ENCODE measurements at regions not wholly inside any gene's neighbourhood (a gene's known extent, or its start where the extent isn't known, plus 50 kb on each side); places are given as distances from the start of the nearest gene placed in this dataset.

DNA sequence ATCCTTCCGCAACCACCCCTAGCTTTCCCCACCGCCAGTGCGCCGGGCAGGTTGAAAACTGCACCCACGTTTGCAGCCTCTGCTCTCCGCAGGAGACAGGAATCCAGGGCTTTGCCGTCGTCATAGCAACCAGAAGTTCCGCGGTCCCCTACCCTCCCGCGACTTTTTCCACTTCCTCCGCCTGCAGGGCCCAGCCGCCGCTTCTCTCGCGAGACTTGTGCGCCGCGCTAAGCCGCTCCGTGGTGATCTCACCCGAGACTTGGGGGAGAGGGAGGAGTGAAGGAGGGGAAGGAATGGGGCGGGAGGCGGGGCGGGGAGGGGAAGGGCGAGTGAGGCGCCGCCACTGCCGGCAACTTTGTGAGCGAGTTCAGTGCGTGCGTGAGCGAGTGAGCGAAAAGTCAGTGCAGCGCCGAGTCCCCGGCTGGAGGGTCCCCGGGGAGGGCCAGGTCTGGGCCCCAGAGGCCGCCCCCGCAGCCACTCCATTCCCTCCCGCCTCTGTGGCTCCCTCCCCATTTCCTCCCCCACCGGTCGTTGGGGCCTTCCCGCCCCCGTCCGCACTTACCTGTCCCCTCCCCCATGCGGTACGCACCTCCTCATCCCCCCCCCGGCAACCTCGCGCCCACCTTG is 413.0 kb downstream of the PCNX1 start, which contains the start of gene SIPA1L1:
Gene SIPA1L1, plus strand, starts transcription at position 370 of the 627 bp plus-strand sequence.
- TF ChIP-seq, protein P1, sequence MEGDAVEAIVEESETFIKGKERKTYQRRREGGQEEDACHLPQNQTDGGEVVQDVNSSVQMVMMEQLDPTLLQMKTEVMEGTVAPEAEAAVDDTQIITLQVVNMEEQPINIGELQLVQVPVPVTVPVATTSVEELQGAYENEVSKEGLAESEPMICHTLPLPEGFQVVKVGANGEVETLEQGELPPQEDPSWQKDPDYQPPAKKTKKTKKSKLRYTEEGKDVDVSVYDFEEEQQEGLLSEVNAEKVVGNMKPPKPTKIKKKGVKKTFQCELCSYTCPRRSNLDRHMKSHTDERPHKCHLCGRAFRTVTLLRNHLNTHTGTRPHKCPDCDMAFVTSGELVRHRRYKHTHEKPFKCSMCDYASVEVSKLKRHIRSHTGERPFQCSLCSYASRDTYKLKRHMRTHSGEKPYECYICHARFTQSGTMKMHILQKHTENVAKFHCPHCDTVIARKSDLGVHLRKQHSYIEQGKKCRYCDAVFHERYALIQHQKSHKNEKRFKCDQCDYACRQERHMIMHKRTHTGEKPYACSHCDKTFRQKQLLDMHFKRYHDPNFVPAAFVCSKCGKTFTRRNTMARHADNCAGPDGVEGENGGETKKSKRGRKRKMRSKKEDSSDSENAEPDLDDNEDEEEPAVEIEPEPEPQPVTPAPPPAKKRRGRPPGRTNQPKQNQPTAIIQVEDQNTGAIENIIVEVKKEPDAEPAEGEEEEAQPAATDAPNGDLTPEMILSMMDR (IDR thresholded peaks at IDR 0.05): no peak; the same call in none of the 2 replicates
- peak; percentile 99 for DNase-seq
- H3K36me3 Mint-ChIP-seq (ENCODE audit: low read depth): peaks cover 21% of the 10 kb centered on the region
- H3K4me1 Mint-ChIP-seq (ENCODE audit: low read depth): peaks cover 49% of the 10 kb centered on the region
- H3K27ac Mint-ChIP-seq: peak within 1 kb of the TSS; percentile 93
- no peaks in the 10 kb centered on the region; the same call in 1 of the 2 replicates for H3K27me3 Mint-ChIP-seq (ENCODE audit: insufficient read depth)
- no peaks in the 10 kb centered on the region for H3K9me3 Mint-ChIP-seq
- H3K4me3 Mint-ChIP-seq: peak within 1 kb of the TSS; percentile 96

DNA sequence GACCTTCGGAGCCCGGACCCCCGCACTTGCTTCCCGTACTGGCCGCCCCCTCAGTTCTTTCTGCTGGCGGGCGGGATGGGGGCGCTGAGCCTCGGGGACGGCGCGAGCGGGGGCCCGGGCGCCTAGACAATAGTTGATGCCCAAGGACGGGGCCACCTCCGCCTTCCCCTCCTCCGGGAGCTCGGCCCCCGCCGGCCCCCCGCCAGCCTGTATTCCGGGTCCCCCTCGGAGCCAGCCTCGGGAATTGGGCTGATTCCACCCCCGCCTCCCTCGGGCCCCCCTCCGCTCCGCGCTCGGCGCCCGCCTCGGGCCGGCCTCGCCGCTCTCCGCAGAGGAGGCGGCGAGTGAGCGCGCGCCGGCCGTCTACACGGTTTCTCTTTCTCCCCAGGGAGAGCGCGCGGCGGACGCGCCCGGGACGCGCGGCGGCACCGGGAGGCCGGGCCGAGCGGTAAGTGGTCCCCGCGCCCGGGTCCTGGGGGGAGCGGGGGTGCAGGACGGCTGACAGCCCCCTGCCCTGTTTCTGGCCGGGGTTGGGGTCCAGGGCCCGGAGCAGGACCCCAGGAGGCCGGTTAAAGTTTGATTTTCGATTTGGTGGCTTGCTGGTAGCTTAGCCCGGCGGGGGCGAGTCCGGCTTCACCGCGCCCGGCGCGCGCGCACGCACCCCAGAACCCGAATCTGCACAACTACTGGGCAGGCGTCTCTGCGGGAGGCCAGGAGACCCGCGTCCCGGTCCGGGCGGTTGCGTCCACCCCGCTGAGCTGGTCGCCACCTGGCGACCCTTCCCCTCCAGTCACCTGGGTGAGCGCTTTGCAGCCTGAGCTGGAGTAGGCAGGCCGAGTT is 413.7 kb downstream of the PCNX1 start:
- Mint-ChIP-seq H3K9me3 (no peaks in the 10 kb centered on the region), H3K27me3 (ENCODE audit: insufficient read depth) (no peaks in the 10 kb centered on the region; the same call in 1 of the 2 replicates), H3K27ac (peak overlapping the region; percentile 93), H3K4me1 (ENCODE audit: low read depth) (peaks cover 56% of the 10 kb centered on the region), H3K36me3 (ENCODE audit: low read depth) (peaks cover 26% of the 10 kb centered on the region), H3K4me3 (peak overlapping the region; percentile 96)
- peak; percentile 29 for DNase-seq
- TF ChIP-seq, protein P1 (IDR thresholded peaks at IDR 0.05): peak; percentile 17; the same call in 1 of the 2 replicates

DNA sequence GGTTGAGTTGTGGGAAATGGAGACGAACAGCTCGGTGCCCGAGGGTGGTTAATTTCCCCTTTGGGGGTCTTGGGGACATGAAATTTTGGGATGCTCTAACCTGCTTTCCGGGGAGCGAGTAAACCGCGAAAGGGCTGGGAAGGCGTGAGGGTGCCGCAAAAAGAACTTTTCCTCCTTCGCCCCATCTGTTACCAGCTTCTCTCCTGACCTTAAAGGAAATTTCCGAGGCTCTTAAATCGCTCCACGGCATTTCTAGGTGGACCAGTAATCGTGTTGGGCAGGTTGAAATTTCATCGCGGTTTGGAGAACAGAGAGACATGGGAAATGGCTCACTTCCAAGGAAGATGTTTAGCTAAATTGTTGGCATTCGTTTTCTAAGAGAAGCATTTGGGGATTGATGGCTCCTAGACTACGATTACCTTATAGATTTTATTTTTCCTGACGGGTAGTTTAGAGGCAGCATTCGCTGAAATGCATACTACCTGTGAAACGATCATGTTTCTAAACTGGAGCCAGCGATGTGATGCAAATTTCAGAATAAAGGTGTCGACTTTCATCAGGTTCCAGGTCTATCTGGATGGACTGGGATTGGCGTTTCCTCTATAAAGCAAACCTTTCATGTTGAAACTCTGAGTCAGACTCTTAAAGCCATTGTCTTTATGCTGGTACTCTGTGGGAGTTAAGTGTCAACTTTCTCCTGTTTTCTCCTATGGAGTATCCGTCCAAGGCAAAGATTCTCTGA is 414.5 kb downstream of the PCNX1 start:
- Mint-ChIP-seq H3K27me3 (ENCODE audit: insufficient read depth) (no peaks in the 10 kb centered on the region), H3K36me3 (ENCODE audit: low read depth) (peaks cover 26% of the 10 kb centered on the region), H3K27ac (peak overlapping the region; percentile 93), H3K9me3 (no peaks in the 10 kb centered on the region), H3K4me3 (peak overlapping the region; percentile 96), H3K4me1 (ENCODE audit: low read depth) (peaks cover 57% of the 10 kb centered on the region)
- TF ChIP-seq, protein P1 (IDR thresholded peaks at IDR 0.05): no peak
- DNase-seq: peak; percentile 55

DNA sequence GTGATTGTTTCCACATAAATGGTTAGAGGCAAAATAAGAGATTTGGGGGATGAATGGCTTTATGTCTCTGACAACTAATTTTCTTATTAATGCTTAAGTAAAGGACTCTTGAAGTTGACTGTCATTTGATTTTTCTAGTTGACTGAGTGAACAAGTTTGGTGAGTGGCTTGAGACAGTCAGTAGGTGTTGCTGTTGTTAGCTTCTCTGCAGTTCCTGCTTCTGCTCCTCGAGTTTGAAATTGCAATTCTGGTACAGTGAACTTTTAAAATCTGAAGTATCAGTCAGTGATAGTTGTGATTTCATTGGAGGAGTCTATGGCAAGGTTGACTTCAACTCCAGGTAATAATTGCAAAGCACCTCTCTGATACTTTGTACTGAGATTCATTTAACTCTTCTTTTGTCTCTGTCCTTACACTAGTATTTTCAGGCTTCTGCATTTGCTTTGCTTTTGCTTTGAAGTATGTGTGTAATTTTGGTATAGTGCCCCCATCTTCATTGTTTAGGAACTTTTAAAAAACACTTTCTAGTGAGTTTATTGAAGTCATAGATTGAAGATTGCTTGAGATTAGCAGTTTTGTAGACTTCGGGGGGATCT is 415.5 kb downstream of the PCNX1 start:
- DNase-seq: peak; percentile 62
- H3K27ac Mint-ChIP-seq: peak overlapping the region; percentile 37
- no peaks in the 10 kb centered on the region for H3K9me3 Mint-ChIP-seq
- peaks cover 55% of the 10 kb centered on the region for H3K4me1 Mint-ChIP-seq (ENCODE audit: low read depth)
- peaks cover 26% of the 10 kb centered on the region for H3K36me3 Mint-ChIP-seq (ENCODE audit: low read depth)
- H3K4me3 Mint-ChIP-seq: peak overlapping the region; percentile 96
- H3K27me3 Mint-ChIP-seq (ENCODE audit: insufficient read depth): no peaks in the 10 kb centered on the region
- TF ChIP-seq, protein P1 (IDR thresholded peaks at IDR 0.05): peak; percentile 71

DNA sequence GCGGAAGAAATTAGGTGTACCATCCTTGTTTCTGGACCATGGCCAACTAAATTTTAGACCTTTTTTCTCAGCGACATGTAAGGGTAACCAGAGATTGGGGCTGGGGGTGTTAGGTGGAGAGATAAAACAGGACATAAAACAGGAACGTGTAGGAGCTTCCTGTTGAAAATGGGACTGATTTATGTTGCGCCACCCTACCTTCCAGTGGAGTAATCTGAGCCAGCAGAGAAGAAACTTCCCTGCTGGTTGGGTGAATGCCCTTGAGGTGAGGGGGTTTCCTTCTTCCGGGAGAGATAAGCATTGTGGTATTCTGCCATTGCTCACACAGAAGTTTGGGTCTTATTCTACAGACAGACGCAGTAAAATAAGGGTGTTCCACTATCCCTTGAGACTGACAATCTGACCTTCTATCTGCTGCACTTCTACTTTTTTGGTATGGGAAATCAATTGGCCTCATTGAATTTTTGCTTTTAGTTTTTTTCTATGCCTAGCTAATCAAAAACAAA is 417.6 kb downstream of the PCNX1 start:
- no peak for DNase-seq
- Mint-ChIP-seq H3K4me1 (ENCODE audit: low read depth) (peaks cover 59% of the 10 kb centered on the region), H3K9me3 (no peaks in the 10 kb centered on the region), H3K4me3 (peak overlapping the region; percentile 60), H3K36me3 (ENCODE audit: low read depth) (peaks cover 39% of the 10 kb centered on the region), H3K27ac (0 out of 2 replicates have a peak overlapping the region, but pooled peaks have one; percentile 17), H3K27me3 (ENCODE audit: insufficient read depth) (no peaks in the 10 kb centered on the region)
- TF ChIP-seq, protein P1 (IDR thresholded peaks at IDR 0.05): no peak
